NK-92 treated with Interleukin-12 subunit alpha and Interleukin-12 subunit beta, amount 100 ng/mL, for 24 hours (cell line): ENCODE measurements at regions not wholly inside any gene's neighbourhood (a gene's known extent, or its start where the extent isn't known, plus 50 kb on each side); places are given as distances from the start of the nearest gene placed in this dataset.
"Not testable (repeated sequence)": the region's sequence is repeated elsewhere in the genome, so short reads cannot be mapped to it uniquely, and the experiment has no call there.

Source experiments
- DNase-seq: peaks from one replicate; lab custom pipeline; 2025; lab: John Stamatoyannopoulos, UW

DNA sequence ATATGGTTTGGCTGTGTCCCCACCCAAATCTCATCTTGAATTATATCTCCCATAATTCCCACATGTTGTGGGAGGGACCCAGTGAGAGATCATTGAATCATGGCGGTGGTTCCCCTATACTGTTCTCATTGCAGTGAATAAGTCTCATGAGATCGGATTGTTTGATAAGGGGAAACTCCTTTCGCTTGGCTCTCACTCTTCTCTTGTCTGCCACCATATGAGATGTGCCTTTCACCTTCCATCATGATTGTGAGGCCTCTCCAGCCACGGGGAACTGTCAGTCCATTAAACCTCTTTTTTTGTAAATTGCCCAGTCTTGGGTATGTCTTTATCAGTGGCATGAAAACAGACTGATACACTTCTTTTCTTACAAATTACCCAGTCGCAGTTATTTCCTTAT lies 417.6 kb upstream of the RUNX1 start:
- DNase-seq, result not testable (repeated sequence)

- DNase-seq, result no peak
Measured at GRCh38 chr21:35465741-35466140, 416.6 kb upstream of the RUNX1 start.

DNA sequence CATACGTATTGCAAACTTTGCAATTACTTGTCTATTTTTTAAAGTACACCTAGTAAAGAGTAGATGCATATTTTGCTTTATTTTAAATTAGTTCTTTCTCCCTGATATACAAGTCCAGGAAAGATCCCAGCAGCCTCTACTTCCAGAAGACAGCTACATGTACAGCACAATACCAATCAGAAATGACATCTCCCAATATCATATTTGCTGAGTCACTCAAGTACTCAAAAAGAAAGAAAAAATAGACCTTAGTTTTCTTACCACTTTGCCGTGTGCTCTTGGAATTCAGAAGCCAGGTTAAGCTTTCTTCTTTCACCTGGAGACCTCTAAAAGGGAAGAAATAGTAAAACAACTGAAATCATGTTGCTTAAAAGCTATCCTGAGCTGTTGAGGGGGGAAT lies 412.6 kb upstream of the RUNX1 start:
- DNase-seq, result no peak

DNA sequence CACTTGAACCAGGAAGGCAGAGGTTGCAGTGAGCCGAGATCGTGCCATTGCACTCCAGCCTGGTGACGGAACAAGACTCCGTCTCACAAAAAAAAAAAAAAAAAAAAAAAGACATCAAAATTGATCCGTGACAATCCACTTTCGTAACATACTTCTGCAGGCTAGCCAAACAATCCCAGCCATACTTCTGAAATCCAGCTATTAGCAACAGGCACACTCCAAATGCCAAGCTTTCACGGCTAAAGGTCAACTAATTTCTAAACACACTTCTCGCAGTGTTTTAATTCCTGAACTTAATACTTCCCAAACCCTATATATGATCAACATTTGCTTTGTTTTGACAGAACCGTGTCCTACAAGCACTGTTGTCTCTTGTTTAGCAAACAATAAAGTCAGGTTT lies 411.3 kb upstream of the RUNX1 start:
- DNase-seq, result no peak

DNA sequence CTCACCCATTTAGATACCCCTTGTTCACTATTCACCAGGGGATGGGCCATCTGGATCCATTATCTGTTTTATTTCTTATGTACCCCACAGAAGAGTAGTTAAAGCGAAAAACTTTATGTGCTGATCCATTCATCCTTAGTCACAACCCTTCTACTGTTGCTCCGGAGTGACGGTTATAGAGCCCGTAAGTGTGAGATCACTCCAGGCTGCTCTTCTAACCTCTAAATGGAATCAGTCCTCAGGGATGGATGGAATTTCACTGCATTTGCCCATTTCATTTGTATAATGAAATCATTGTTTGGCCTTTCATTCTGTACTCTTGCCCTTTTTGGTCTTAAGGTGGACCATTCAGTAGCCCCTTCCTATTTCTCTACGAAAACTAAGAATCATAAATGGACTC lies 409.3 kb upstream of the RUNX1 start:
- DNase-seq, result no peak

DNA sequence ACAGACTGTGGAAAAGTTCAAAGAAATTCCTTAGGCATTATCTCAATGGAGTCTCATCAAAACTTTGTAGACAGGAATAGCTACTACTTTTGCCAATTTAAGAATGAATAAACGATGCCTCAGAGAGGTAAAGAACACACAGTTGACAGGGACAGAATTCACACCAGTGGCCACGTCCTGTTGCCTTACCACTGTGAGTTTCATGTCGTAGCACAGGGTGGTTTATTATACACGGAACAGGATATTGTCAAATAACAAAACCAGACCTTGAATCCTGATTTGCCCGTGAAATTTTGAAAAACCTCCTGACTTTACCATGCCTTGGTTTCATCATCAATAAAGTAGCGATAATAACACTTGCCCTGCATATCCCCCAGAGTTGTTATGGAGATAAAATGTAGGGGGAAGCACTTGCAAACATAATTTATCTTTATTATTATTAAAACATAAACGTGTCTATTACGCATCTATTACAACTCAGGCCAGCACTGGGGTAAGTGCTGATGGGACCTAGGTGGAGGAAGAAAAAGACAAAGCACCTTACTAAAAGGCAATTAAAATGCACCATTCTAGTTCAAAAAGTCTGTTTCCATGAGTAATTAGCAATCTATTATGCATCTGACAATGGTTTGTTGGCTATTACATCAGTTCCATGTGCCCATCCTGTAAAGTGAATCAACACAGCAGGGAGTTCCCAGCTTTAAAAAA lies 408.1 kb upstream of the RUNX1 start:
- DNase-seq, result no peak

DNA sequence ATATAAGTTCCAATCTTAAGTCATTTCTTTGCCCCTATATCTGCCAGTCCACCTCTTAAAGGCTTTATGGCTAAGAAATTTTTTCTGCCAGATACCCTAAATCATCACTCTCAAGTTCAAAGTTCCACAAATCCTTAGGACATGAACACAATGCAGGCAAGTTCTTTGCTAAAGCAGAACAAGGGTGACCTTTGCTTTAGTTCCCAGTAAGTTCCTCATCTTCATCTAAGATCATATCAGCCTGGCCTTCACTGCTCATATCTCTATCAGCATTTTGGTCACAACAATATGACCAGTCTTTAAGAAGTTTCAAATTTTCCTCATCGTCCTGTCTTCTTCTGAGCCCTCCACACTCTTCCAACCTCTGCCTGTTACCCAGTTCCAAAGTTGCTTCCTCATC lies 402.2 kb upstream of the RUNX1 start:
- no peak for DNase-seq

DNA sequence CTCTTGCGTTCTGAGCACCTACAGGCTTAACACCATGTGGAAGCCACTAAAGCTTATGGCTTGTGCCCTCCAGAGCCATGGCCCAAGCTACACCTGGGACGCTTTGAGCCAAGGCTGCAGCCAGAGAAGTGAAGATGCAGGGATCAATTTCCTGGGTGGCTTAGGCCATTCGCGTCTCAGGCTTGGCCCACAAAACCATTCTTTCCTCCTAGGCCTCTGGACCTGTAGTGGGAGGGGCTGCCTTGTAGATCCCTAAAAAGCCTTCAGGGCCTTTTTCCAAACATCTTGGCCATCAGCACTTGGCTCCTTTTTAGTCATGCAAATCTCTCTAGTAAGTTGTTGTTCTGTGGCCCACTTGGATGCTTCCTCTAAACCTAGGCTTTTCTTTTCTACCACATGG lies 401.7 kb upstream of the RUNX1 start:
- DNase-seq, result no peak

DNA sequence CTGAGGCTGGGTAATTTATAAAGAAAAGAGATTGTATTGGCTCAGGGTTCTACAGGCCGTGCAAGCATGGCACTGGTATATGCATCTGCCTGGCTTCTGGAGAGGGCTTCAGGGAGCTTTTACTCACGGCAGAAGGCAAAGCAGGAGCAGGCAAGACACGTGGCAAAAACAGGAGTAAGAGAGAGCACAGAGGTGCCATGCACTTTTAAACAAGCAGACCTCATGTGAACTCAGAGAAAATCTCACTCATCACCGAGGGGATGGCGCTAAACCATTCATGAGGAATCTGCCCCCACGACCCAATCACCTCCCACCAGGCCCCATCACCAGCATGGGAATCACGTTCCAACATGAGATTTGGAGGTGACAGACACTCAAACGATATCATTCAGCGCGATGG lies 400.7 kb upstream of the RUNX1 start:
- no peak for DNase-seq

- no peak for DNase-seq
Measured at GRCh38 chr21:35448876-35449599, 399.9 kb upstream of the RUNX1 start.

- DNase-seq, result no peak
Measured at GRCh38 chr21:35444391-35444790, 395.3 kb upstream of the RUNX1 start.

GRCh38 chr21:35441868-35442582 lies 392.9 kb upstream of the RUNX1 start:
- no peak for DNase-seq

GRCh38 chr21:35438643-35439404 lies 389.7 kb upstream of the RUNX1 start:
- DNase-seq, result no peak

- no peak for DNase-seq
Measured at GRCh38 chr21:35437941-35438340, 388.8 kb upstream of the RUNX1 start.

DNA sequence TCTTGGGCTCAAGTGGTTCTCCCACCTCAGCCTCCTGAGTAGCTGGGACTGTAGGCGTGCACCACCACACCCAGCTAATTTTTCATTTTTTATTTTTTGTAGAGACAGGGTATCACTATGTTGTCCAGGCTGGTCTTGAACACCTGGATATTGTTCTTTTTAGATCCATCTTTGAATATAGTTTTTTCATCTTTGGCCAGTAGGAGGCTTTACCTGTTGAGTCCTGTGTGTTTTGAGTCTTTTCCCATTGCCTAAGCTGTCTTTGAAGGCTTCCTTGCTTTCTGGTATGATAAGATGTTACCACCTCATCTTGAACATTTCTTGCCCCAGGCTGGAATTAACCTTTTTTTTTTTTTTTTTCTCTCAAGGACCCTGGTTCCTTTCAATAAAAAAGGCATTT lies 387.8 kb upstream of the RUNX1 start:
- no peak for DNase-seq

DNA sequence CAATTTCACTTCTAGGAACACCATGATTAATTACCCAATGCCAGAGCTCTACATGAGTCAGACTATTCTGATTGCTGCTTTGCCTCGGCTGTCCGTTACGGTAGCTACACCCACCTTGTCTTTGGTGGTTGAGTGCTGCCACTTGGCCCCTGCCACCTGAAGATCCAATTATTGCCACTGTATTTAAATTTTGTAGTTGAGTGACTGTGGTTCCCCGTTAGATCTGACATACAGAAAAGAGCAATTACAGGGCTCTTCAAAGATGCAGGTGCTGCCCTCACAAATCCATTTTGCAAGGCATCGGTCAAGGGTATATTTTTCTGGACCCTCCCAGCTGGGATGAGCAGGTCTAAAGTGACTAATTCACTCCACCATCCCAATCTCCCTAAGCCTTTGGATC lies 383.5 kb upstream of the RUNX1 start:
- not testable (repeated sequence) for DNase-seq

GRCh38 chr21:35430260-35430659 lies 381.2 kb upstream of the RUNX1 start:
- no peak for DNase-seq

GRCh38 chr21:35428937-35429336 lies 379.8 kb upstream of the RUNX1 start:
- DNase-seq, result no peak

DNA sequence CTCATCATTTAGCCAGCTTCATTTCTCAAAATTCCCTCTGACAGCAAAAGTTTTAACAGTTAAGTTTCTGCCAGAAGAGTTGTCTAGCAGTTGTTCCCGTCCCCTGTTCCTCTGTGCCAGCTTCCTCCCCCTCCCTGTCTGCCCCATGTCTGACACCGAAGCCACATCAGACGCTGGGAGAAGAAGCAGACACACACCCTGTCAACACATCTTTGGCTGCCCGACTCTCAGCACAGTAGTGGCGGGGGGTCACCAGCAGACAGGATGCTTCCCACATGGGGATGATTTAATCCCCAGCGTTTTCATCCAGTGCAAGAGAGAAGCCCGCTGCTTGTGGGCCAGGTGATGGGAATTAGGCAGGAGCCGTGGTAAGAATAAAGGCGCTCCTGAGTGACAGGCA lies 379.4 kb upstream of the RUNX1 start:
- DNase-seq, result no peak

DNA sequence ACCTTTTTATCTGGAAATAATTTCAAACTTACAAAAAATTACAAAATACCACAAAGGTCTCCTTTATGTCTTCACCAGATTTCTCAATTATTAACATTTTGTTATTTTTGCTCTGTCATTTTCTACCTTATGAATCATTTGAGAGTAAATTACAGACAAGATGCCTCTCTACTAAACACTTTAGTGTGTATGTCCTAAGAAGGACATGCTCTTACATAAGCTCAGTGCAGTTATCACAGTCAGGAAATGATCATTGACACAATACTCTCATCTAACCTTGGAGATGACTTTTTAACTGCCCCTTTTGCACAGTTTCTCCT lies 378.9 kb upstream of the RUNX1 start:
- no peak for DNase-seq

GRCh38 chr21:35427320-35428000 lies 378.4 kb upstream of the RUNX1 start:
- DNase-seq, result no peak

DNA sequence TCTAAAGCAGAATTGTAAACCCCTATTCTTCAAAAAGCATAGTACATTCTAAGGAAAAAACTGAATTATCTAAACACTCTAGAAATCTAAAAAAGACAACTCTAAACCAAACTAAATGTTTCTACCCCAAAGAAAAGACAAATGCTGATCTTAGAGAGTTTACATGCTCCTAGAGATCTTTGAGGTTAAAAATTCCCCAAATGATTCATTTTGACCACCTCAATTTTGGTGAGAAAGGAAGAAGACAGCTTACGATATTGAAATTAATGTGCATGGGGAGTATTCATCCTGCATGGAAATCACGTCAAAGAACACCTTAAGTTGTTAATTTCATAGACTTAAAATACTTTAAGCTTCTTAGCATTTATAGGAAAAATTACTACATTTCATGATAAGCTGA lies 377.8 kb upstream of the RUNX1 start:
- DNase-seq, result no peak
